ENCODE measurements at regions not wholly inside any gene's neighbourhood (a gene's known extent, or its start where the extent isn't known, plus 50 kb on each side); places are given as distances from the start of the nearest gene placed in this dataset.

- no peak overlapping the region for H3K4me3 ChIP-seq (ENCODE audit: low read length)
- DNase-seq (ENCODE audit: low read depth) = no peak
- no peak for TF ChIP-seq CTCF (conservative IDR thresholded peaks at IDR 0.05; ENCODE audit: low read depth, low read length)
These were observed 356.9 kb upstream of the RGMB start for GRCh38 chr5:98416541-98416940.

GRCh38 chr5:98419825-98420224, 353.6 kb upstream of the RGMB start:
- H3K4me3 ChIP-seq (ENCODE audit: low read length) = no peak overlapping the region
- TF ChIP-seq CTCF (conservative IDR thresholded peaks at IDR 0.05; ENCODE audit: low read depth, low read length) = no peak
- DNase-seq (ENCODE audit: low read depth) = no peak

GRCh38 chr5:98424681-98425450, 348.6 kb upstream of the RGMB start:
- DNase-seq (ENCODE audit: low read depth) = no peak
- no peak overlapping the region for H3K4me3 ChIP-seq (ENCODE audit: low read length)
- no peak for TF ChIP-seq CTCF (conservative IDR thresholded peaks at IDR 0.05; ENCODE audit: low read depth, low read length)

GRCh38 chr5:98425640-98426039, 347.8 kb upstream of the RGMB start:
- no peak overlapping the region for H3K4me3 ChIP-seq (ENCODE audit: low read length)
- no peak for TF ChIP-seq CTCF (conservative IDR thresholded peaks at IDR 0.05; ENCODE audit: low read depth, low read length)
- no peak for DNase-seq (ENCODE audit: low read depth)

GRCh38 chr5:98428806-98429205, 344.7 kb upstream of the RGMB start:
- no peak overlapping the region for H3K4me3 ChIP-seq (ENCODE audit: low read length)
- no peak for TF ChIP-seq CTCF (conservative IDR thresholded peaks at IDR 0.05; ENCODE audit: low read depth, low read length)
- no peak for DNase-seq (ENCODE audit: low read depth)

GRCh38 chr5:98432378-98432777, 341.1 kb upstream of the RGMB start:
- no peak for TF ChIP-seq CTCF (conservative IDR thresholded peaks at IDR 0.05; ENCODE audit: low read depth, low read length)
- DNase-seq (ENCODE audit: low read depth) = no peak
- no peak overlapping the region for H3K4me3 ChIP-seq (ENCODE audit: low read length)

GRCh38 chr5:98433022-98433421, 340.4 kb upstream of the RGMB start:
- DNase-seq (ENCODE audit: low read depth) = no peak
- no peak for TF ChIP-seq CTCF (conservative IDR thresholded peaks at IDR 0.05; ENCODE audit: low read depth, low read length)
- no peak overlapping the region for H3K4me3 ChIP-seq (ENCODE audit: low read length)

Measured in retinal pigment epithelial cell (primary cell).